ENCODE measurements at regions not wholly inside any gene's neighbourhood (a gene's known extent, or its start where the extent isn't known, plus 50 kb on each side); places are given as distances from the start of the nearest gene placed in this dataset.
"Not testable (repeated sequence)": the region's sequence is repeated elsewhere in the genome, so short reads cannot be mapped to it uniquely, and the experiment has no call there.

GRCh38 chr4:103499094-103499493, 220.7 kb downstream of the TACR3 start:
- 0 out of 2 replicates have a peak, but pooled peaks have one; percentile 26 for TF ChIP-seq CTCF (IDR thresholded peaks at IDR 0.05; ENCODE audit: borderline replicate concordance, insufficient read depth, low read depth, low read length)
- H3K4me3 ChIP-seq (ENCODE audit: low read depth, low read length): no peak overlapping the region

- H3K4me3 ChIP-seq (ENCODE audit: low read depth, low read length): no peak overlapping the region
- TF ChIP-seq CTCF (IDR thresholded peaks at IDR 0.05; ENCODE audit: borderline replicate concordance, insufficient read depth, low read depth, low read length): no peak
These were observed 221.4 kb downstream of the TACR3 start for GRCh38 chr4:103498161-103499070.

GRCh38 chr4:103497692-103498091, 222.1 kb downstream of the TACR3 start:
- no peak for TF ChIP-seq CTCF (IDR thresholded peaks at IDR 0.05; ENCODE audit: borderline replicate concordance, insufficient read depth, low read depth, low read length)

GRCh38 chr4:103496800-103497199, 223.0 kb downstream of the TACR3 start:
- TF ChIP-seq CTCF (IDR thresholded peaks at IDR 0.05; ENCODE audit: borderline replicate concordance, insufficient read depth, low read depth, low read length): no peak
- H3K4me3 ChIP-seq (ENCODE audit: low read depth, low read length): no peak overlapping the region

More at GRCh38 chr4:103497692-103498091, 222.1 kb downstream of the TACR3 start:
- no peak overlapping the region for H3K4me3 ChIP-seq (ENCODE audit: low read depth, low read length)

- no peak overlapping the region for H3K4me3 ChIP-seq (ENCODE audit: low read depth, low read length)
- TF ChIP-seq CTCF (IDR thresholded peaks at IDR 0.05; ENCODE audit: borderline replicate concordance, insufficient read depth, low read depth, low read length): no peak
These were observed 226.2 kb downstream of the TACR3 start for GRCh38 chr4:103493450-103494159.

- H3K4me3 ChIP-seq (ENCODE audit: low read depth, low read length): not testable (repeated sequence)
These were observed 234.5 kb downstream of the TACR3 start for GRCh38 chr4:103485296-103485695.

- TF ChIP-seq CTCF (IDR thresholded peaks at IDR 0.05; ENCODE audit: borderline replicate concordance, insufficient read depth, low read depth, low read length): no peak
- H3K4me3 ChIP-seq (ENCODE audit: low read depth, low read length): no peak overlapping the region
These were observed 235.3 kb downstream of the TACR3 start for GRCh38 chr4:103484521-103484920.

Measured in GM12875 (cell line).